ENCODE measurements at regions not wholly inside any gene's neighbourhood (a gene's known extent, or its start where the extent isn't known, plus 50 kb on each side); places are given as distances from the start of the nearest gene placed in this dataset.
"Not testable (repeated sequence)": the region's sequence is repeated elsewhere in the genome, so short reads cannot be mapped to it uniquely, and the experiment has no call there.

GRCh38 chr5:101062902-101063301 is 159.8 kb upstream of the ST8SIA4 start:
- no peak for FAIRE-seq
- TF ChIP-seq CTCF (IDR thresholded peaks at IDR 0.05; ENCODE audit: borderline replicate concordance, extremely low read depth, insufficient read depth), result no peak
- Histone ChIP-seq H3K36me3 (ENCODE audit: control insufficient read depth in 2 of 3, insufficient read depth in 3 of 3, low read length in 3 of 3) (no peaks in the 10 kb centered on the region), H3K4me3 (ENCODE audit: low read length in 3 of 3) (no peak overlapping the region), H3K9ac (ENCODE audit: low read length in 3 of 3) (no peak overlapping the region), H3K27me3 (ENCODE audit: control insufficient read depth, insufficient read depth, low read length) (no peaks in the 10 kb centered on the region), H3K27ac (ENCODE audit: low read depth in 2 of 2, low read length in 2 of 2) (no peak overlapping the region), H3K9me3 (ENCODE audit: control insufficient read depth in 2 of 3, insufficient read depth in 1 of 3, low read length in 3 of 3) (no peaks in the 10 kb centered on the region), H3K4me1 (ENCODE audit: control insufficient read depth in 2 of 3, insufficient read depth in 2 of 3, low read depth in 1 of 3, low read length in 3 of 3) (no peaks in the 10 kb centered on the region)
- intact Hi-C loops (cut with DNase I), result no loop called here
- DNase-seq, result no peak

- no peaks in the 10 kb centered on the region for H3K4me1 ChIP-seq (ENCODE audit: control insufficient read depth in 2 of 3, insufficient read depth in 2 of 3, low read depth in 1 of 3, low read length in 3 of 3)
- peak in 1 of 5 donors; percentile 14 for DNase-seq
- no peak overlapping the region for H3K4me3 ChIP-seq (ENCODE audit: low read length in 3 of 3)
- no peaks in the 10 kb centered on the region for H3K36me3 ChIP-seq (ENCODE audit: control insufficient read depth in 2 of 3, insufficient read depth in 3 of 3, low read length in 3 of 3)
- no peak overlapping the region for H3K27ac ChIP-seq (ENCODE audit: low read depth in 2 of 2, low read length in 2 of 2)
- intact Hi-C loops (cut with DNase I), result no loop called here
- no peaks in the 10 kb centered on the region for H3K27me3 ChIP-seq (ENCODE audit: control insufficient read depth, insufficient read depth, low read length)
- TF ChIP-seq CTCF (IDR thresholded peaks at IDR 0.05; ENCODE audit: borderline replicate concordance, extremely low read depth, insufficient read depth), result no peak
- H3K9ac ChIP-seq (ENCODE audit: low read length in 3 of 3), result no peak overlapping the region
- no peaks in the 10 kb centered on the region for H3K9me3 ChIP-seq (ENCODE audit: control insufficient read depth in 2 of 3, insufficient read depth in 1 of 3, low read length in 3 of 3)
- FAIRE-seq, result no peak
These were observed 144.1 kb upstream of the ST8SIA4 start for GRCh38 chr5:101047181-101047580.

GRCh38 chr5:101045689-101046088 is 142.6 kb upstream of the ST8SIA4 start:
- H3K9me3 ChIP-seq (ENCODE audit: control insufficient read depth in 2 of 3, insufficient read depth in 1 of 3, low read length in 3 of 3), result no peaks in the 10 kb centered on the region
- no peaks in the 10 kb centered on the region for H3K36me3 ChIP-seq (ENCODE audit: control insufficient read depth in 2 of 3, insufficient read depth in 3 of 3, low read length in 3 of 3)
- no peaks in the 10 kb centered on the region for H3K27me3 ChIP-seq (ENCODE audit: control insufficient read depth, insufficient read depth, low read length)
- H3K4me3 ChIP-seq (ENCODE audit: low read length in 3 of 3), result no peak overlapping the region
- DNase-seq (peak in 1 of 5 donors; percentile 3), FAIRE-seq (peak; percentile 70)
- H3K27ac ChIP-seq (ENCODE audit: low read depth in 2 of 2, low read length in 2 of 2), result no peak overlapping the region
- no peak overlapping the region for H3K9ac ChIP-seq (ENCODE audit: low read length in 3 of 3)
- no peak for TF ChIP-seq CTCF (IDR thresholded peaks at IDR 0.05; ENCODE audit: borderline replicate concordance, extremely low read depth, insufficient read depth)
- intact Hi-C loops (cut with DNase I), result no loop called here
- no peaks in the 10 kb centered on the region for H3K4me1 ChIP-seq (ENCODE audit: control insufficient read depth in 2 of 3, insufficient read depth in 2 of 3, low read depth in 1 of 3, low read length in 3 of 3)

DNA sequence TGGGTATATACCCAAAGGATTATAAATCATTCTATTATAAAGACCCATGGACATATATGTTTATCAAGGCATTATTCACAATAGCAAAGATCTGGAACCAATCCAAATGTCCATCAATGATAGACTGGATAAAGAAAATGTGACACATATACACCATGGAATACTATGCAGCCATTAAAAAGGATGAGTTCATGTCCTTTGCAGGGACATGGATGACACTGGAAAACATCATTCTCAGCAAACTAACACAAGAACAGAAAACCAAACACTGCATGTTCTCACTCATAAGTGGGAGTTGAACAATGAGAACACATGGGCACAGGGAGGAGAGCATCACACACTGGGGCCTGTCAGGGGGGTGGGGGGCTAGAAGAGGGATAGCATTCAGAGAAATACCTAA is 136.9 kb upstream of the ST8SIA4 start:
- H3K27ac ChIP-seq (ENCODE audit: low read depth in 2 of 2, low read length in 2 of 2); DNase-seq; FAIRE-seq; H3K36me3 ChIP-seq (ENCODE audit: control insufficient read depth in 2 of 3, insufficient read depth in 3 of 3, low read length in 3 of 3); H3K4me1 ChIP-seq (ENCODE audit: control insufficient read depth in 2 of 3, insufficient read depth in 2 of 3, low read depth in 1 of 3, low read length in 3 of 3); H3K9me3 ChIP-seq (ENCODE audit: control insufficient read depth in 2 of 3, insufficient read depth in 1 of 3, low read length in 3 of 3); H3K9ac ChIP-seq (ENCODE audit: low read length in 3 of 3); intact Hi-C loops (cut with DNase I); H3K4me3 ChIP-seq (ENCODE audit: low read length in 3 of 3); H3K27me3 ChIP-seq (ENCODE audit: control insufficient read depth, insufficient read depth, low read length): not testable (repeated sequence)
